OCI-LY7 (cell line): ENCODE measurements at regions not wholly inside any gene's neighbourhood (a gene's known extent, or its start where the extent isn't known, plus 50 kb on each side); places are given as distances from the start of the nearest gene placed in this dataset.

Experiments
- EZH2phosphoT487 ChIP-seq: fragments of 200-600 bp; sonication (generic); IDR thresholded peaks from 2 replicates; pipeline ENCODE4 v1.6.1; 2018; ENCODE audit warnings: low read depth, borderline replicate concordance, mild to moderate bottlenecking, mixed run types, antibody characterized with exemption, low read length, moderate library complexity, mixed read lengths
- TF ChIP-seq, protein P1 (sequence below): fragments of 200-600 bp; sonication (generic); conservative IDR thresholded peaks from 2 replicates; pipeline ENCODE4 v1.5.1; 2014; ENCODE audit warnings: mild to moderate bottlenecking, antibody characterized with exemption, low read length, moderate library complexity, mixed read lengths

DNA sequence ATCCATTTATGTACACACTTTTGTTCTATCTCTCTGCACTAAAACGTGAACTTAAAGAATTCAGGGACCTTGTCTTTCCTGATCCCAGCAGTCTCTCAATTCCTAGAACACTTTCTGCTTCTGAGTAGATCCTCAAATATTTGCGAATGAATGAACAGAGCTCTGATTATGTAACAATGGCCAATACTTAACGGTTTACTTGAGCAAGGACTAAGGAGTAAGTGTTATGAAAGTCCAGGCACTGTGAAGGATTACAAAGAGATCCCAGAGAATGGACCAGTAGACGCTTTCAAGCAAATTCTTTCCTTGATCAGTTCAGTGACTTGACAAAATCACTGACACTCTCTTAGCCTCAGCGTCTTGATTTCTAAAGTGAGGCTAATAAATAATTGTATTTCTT, 514.5 kb upstream of the KLHL1 start:
- TF ChIP-seq, protein P1, sequence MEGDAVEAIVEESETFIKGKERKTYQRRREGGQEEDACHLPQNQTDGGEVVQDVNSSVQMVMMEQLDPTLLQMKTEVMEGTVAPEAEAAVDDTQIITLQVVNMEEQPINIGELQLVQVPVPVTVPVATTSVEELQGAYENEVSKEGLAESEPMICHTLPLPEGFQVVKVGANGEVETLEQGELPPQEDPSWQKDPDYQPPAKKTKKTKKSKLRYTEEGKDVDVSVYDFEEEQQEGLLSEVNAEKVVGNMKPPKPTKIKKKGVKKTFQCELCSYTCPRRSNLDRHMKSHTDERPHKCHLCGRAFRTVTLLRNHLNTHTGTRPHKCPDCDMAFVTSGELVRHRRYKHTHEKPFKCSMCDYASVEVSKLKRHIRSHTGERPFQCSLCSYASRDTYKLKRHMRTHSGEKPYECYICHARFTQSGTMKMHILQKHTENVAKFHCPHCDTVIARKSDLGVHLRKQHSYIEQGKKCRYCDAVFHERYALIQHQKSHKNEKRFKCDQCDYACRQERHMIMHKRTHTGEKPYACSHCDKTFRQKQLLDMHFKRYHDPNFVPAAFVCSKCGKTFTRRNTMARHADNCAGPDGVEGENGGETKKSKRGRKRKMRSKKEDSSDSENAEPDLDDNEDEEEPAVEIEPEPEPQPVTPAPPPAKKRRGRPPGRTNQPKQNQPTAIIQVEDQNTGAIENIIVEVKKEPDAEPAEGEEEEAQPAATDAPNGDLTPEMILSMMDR = no peak
- no peak for TF ChIP-seq EZH2phosphoT487
